ENCODE measurements at regions not wholly inside any gene's neighbourhood (a gene's known extent, or its start where the extent isn't known, plus 50 kb on each side); places are given as distances from the start of the nearest gene placed in this dataset.

DNA sequence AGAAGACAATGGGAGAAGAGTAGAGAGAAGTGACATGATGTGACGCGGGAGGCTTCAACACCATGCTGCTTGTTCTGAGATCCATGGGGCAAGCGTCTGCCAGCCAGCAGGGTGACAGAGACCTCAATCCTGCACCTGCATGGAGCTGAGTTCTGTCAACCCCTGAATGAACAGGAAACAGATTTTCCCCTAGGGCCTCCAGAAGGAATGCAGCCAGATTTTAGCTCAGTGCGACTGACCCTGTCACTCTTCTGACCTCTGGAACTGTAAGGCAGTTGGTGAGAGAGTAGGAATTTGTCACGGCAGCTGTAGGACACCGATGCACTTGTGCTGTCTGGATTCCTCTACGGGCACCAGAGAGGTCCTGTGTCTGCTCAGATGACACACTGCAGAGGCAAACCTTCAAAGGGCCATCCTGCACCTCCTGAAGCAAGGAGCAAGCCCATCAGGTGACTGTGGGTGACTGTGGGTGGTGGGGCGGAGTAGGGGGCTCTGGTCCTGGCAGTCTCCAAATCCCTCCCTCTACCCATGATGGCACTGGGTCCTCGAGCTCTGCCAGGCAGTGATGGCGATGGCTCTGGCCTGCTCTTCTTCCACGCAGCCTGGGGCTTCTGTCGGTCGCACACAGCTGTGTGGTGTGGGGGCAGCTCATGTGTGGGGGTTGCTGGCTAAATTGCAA lies 194.3 kb upstream of the TWIST2 start:
- TF ChIP-seq CTCF (IDR thresholded peaks at IDR 0.05; ENCODE audit: insufficient read depth, low read depth, low read length, missing control alignments) = no peak
- H3K4me3 ChIP-seq (ENCODE audit: low read depth, low read length) = no peak overlapping the region
- no peak for DNase-seq (ENCODE audit: low read depth)

DNA sequence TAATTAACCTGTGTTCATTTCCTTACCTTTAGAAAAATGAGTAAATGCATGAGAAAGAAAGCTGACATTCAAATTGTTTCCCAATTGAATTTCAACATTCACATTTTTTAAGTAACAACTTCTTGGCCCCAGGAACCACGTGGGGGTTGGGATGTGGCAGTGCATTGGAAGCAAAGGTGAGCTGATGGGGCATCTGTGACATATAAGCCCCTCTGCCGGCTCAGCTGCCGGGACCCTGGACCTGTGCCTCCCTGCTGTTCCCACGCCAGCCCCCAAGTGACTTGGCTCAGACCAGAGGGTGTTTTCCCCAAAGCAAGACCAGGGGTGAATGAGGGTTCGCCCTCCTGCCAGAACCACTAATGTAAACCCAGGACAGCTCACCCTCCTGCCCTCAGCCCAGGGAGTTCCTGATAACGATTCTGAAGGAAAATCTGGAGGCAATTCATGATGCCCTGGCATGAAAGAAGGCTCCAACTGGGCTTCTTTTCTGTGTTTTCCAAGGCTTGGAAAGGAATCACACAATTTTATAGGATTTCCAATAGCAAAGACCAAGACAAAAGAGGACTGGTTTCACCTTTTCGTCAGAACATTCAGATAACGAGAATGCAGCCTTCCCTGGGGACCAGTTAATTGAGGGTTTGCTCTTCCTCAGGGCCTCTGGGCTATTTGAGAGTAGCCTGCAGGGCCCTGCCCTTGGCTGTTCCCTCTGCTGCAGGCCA lies 193.2 kb upstream of the TWIST2 start:
- TF ChIP-seq CTCF (IDR thresholded peaks at IDR 0.05; ENCODE audit: insufficient read depth, low read depth, low read length, missing control alignments) = no peak
- H3K4me3 ChIP-seq (ENCODE audit: low read depth, low read length) = no peak overlapping the region
- DNase-seq (ENCODE audit: low read depth) = no peak

DNA sequence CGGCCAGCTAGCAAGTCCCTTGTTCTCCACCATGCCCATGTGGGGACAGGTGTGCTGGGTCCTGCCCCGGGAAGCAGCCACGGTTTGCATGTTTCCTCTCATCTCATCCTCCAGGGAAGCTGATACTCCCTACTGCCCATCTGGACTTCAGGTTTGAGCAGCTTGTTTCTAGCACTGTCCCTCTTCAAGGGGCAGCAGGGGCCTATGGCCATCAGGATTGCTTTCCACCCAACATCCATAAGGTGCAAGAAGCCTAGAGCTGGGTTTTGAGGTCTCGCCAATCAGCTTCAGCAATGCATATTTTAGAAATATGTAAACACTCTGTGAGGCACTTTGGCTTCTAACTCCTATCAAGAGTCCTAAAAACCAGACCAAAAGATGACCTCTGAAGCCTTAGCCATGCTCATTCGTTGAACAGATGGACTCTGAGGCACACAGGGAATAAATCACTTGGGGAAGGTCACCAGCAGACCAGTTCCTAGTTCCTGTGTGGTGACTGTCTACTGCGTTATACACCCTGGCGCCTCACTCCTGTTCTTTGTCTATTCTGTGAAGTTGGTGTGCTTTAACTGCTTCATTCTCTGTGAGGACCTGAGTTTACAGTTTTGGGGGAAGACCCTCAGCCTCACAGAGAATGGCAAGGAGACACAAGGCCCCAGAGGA lies 192.6 kb upstream of the TWIST2 start:
- DNase-seq (ENCODE audit: low read depth) = no peak
- TF ChIP-seq CTCF (IDR thresholded peaks at IDR 0.05; ENCODE audit: insufficient read depth, low read depth, low read length, missing control alignments) = no peak
- H3K4me3 ChIP-seq (ENCODE audit: low read depth, low read length) = no peak overlapping the region

GRCh38 chr2:238655974-238656722 lies 191.7 kb upstream of the TWIST2 start:
- TF ChIP-seq CTCF (IDR thresholded peaks at IDR 0.05; ENCODE audit: insufficient read depth, low read depth, low read length, missing control alignments) = no peak
- no peak for DNase-seq (ENCODE audit: low read depth)
- no peak overlapping the region for H3K4me3 ChIP-seq (ENCODE audit: low read depth, low read length)

DNA sequence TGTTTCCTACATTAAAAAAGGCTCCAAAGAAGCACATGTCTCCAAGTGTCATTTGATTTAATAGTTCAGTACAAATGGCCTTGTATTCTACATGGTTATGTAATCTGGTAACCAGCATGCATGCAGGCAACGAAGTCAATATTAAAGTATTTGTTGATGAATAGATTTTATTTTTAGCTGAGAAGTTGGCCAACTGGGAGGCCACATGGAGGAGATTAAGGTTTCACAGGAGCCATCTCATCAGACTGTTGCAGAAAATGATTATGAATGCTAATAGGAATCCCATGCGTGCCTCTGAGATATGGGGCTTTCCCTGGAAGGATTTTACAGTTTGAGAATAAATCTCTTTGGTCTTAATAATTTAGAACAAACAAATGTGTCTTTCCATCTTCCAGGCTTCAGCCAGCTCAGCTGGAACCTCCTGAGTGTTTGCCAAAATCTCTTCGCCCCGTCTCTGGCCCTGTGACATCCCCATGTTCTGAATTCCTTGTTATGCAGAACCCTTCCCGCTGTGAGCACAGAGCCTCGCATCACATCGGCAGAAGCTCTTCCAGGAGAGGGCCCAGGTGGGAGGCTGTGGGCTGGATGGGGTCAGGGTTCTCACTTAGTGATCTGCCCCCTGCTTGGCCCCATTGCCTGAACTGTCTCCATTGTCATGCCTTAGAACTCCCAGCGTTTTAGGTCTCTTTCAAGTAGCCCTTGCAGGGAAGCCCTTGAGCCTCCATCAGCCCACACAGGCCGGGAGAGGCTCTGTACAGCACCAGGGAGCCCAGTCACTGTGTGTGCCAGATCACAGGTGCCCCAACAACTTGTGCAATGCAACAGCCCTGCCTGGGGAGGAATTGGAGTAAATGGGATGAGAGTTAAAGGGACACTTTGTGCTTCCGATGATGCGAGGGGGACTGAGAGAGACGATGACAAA lies 190.5 kb upstream of the TWIST2 start:
- TF ChIP-seq CTCF (IDR thresholded peaks at IDR 0.05; ENCODE audit: insufficient read depth, low read depth, low read length, missing control alignments) = no peak
- H3K4me3 ChIP-seq (ENCODE audit: low read depth, low read length) = no peak overlapping the region
- DNase-seq (ENCODE audit: low read depth) = no peak

- no peak overlapping the region for H3K4me3 ChIP-seq (ENCODE audit: low read depth, low read length)
- TF ChIP-seq CTCF (IDR thresholded peaks at IDR 0.05; ENCODE audit: insufficient read depth, low read depth, low read length, missing control alignments) = no peak
- DNase-seq (ENCODE audit: low read depth) = no peak
Observed at GRCh38 chr2:238658054-238658407, 189.9 kb upstream of the TWIST2 start.
